ENCODE measurements at regions not wholly inside any gene's neighbourhood (a gene's known extent, or its start where the extent isn't known, plus 50 kb on each side); places are given as distances from the start of the nearest gene placed in this dataset.
"Not testable (repeated sequence)": the region's sequence is repeated elsewhere in the genome, so short reads cannot be mapped to it uniquely, and the experiment has no call there.

DNA sequence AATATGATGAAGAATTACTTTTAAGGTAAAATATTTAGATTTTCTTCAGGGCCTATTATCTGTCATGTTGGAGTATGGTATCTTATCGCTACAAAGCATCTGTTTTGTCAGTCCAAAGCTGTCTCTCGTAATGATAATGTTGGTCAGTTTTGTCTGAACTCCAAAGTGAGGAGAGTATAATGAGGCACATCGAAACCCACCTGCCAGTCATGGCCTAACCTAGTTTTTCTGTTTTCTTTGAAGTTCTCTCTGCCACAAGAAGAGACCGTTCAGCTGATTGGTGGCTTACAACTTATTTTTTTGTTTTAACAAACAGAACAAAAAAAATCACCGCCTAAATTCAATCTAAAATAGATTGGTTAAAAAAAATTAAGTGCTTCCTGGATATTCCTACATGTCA, 1387.9 kb downstream of the RPIA start:
- DNase-seq: no peak

DNA sequence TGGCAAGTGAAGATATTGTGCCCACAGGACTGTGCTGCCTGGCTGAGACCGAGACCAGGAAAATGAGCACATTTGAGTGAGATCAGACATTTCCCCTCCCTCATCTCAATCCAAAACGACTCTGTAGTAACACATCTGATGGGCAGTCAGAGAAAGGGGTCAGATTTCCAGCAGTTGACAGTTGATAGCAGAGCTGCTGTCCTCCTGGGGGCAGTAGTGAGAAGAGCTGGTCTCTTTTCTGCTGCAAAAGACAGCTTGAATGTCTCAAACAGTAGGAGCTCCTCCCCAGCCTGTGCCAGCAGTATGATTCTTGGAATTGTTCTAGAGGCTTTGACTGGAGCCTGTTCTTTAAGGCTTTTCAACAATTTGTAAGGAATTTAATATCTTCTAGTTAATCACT, 1396.3 kb downstream of the RPIA start:
- not testable (repeated sequence) for DNase-seq

DNA sequence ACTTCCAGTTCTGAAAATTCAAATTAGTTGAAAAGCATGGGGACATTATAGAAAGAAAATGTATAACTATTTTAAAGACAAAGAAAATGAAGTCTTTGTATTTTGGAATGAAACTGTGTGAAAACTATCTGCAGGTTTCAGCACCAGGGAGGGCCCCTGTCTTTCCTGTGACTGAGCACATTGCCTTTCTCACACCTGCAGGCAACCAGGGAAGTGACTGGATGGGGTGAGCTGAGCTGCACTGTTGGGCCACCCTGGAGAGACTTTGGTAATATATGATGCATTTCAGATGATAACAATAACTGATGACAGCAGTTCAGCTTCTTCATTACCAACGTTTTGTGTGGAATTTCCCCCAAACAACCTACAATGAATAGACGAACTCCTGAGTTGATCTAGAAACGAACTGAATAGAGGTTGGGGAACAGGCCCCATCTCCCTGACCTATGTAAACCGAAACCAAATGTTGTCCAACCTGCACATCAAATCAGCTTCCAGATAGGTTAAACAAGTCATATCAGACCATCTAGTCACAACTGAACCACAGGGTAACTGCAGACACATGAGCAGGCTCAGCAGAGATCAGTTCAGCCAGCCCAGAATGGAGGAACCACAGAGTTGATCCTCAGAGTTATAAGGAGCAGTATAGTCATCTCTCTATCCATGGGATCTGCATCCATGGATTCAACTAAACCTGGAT, 1402.2 kb downstream of the RPIA start:
- not testable (repeated sequence) for DNase-seq

DNA sequence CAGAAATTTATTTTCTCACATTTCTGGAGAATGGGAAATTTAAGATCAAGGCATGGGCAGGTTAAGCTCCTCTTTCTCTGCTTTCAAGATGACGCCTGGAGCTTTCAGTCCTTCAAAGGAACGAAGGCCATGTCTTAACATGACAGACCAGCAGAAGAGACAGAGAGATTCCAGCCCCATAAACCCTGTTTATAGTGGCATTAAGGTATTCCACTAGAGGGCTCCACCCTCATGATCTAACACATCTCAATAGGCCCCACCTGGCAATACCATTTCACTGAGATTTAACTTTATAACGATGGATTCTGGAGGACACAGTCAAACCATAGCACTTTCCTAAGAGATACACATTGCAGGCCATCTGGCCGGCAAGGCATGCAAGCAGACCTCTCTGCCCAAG, 1406.1 kb downstream of the RPIA start:
- not testable (repeated sequence) for DNase-seq

DNA sequence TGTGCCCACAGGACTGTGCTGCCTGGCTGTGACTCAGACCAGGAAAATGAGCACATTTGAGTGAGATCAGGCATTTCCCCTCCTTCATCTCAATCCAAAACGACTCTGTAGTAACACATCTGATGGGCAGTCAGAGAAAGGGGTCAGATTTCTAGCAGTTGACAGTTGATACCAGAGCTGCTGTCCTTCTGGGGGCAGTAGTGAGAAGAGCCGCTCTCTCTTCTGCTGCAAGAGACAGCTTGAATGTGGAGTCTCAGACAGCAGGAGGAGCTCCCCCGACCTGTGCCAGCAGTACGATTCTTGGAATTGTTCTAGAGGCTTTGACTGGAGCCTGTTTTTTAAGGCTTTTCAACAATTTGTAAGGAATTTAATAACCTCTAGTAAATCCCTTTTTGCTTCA, 1413.7 kb downstream of the RPIA start:
- DNase-seq: not testable (repeated sequence)

DNA sequence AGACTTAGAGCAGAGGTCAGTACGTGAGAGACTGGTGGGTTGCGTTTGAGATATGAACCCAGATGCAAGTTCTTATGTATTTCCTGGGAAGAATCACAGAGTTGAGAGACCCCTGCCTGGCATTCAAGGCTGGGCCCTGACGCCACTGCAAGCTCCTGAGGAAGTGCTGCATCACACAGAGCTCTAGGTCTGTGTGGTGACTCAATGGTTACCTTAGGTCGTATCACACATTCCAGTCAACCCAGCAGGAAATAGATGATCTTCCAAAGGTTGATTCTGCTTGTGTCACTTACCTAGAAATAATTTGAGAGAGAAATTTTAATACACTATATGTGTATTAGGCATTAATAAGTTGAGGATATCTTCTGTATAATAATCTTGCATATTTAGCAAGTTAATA, 1431.9 kb downstream of the RPIA start:
- not testable (repeated sequence) for DNase-seq

DNA sequence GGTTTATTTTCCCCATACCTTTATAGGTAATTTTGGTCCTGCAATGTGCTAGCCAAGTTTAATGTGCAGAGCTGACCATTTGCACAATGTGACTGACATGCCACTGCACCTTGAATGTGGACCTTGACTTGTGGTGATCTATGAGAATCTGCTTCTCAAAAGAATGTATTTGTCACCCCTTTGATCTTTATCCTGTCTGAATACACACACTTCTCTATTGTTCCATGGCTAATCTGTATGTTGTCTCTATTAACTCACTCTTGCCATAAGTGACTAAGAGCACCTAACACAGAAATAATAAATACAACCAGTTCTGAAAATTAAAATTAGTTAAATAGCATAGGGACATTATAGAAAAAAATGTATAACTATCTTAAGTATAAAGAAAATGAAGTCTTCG, 1447.6 kb downstream of the RPIA start:
- not testable (repeated sequence) for DNase-seq

DNA sequence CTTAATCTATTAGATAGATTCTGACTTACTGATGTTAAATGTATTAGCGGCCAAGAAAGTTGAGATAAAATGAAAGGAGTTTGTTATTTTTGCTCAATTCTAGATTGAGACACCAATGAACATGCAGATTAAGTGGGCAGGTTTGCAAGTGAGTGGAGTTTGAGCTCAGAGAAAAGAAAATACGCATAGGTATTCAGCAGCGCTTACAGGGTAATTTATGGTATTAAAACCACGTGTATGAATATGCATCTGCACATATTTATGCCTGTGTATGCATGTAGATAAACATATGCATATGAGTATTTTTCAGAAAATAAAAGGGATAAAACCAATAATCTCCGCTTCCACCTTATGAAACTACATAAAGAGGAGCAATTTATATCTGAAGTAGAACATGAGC, 1450.1 kb downstream of the RPIA start:
- DNase-seq: not testable (repeated sequence)

DNA sequence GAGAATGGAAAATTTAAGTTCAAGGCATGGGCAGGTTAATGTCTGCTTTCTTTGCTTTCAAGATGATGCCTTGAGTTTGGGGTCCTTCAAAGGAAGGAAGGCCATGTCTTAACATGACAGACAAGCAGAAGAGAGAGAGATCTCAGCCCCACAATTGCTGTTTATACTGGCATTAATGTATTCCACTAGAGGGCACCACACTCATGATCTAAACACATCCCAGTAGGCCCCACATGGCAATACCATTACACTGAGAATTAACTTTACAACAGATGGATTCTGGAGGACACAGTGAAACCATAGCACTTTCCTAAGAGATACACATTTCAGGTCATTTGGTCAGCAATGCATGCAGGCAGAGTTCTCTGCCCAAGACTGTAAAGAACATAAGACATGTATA, 1460.3 kb downstream of the RPIA start:
- DNase-seq: not testable (repeated sequence)

DNA sequence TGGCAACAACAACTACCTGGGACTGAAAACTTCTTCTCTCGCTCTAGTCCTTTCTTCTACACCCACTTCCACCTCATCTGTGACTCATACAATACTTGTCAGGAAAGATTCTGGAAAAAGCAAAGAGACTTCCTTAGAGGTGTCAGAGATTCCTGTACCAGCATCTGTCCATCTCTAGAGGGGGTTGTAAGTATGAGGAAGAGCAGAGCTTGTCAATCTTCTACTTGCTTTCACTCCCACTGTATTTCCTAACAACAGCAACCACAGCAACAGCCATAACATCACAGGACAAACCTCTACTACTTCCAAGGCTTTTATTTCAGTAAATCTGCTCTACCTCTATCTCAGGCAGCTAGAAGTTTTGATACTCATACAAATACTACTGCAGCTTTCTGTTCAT, 1479.5 kb downstream of the RPIA start:
- not testable (repeated sequence) for DNase-seq

DNA sequence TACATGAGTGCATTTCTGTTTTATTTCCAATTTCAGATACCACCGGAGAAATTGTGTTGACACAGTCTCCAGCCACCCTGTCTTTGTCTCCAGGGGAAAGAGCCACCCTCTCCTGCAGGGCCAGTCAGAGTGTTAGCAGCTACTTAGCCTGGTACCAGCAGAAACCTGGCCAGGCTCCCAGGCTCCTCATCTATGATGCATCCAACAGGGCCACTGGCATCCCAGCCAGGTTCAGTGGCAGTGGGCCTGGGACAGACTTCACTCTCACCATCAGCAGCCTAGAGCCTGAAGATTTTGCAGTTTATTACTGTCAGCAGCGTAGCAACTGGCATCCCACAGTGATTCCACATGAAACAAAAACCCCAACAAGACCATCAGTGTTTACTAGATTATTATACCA, 1481.6 kb downstream of the RPIA start:
- not testable (repeated sequence) for DNase-seq

DNA sequence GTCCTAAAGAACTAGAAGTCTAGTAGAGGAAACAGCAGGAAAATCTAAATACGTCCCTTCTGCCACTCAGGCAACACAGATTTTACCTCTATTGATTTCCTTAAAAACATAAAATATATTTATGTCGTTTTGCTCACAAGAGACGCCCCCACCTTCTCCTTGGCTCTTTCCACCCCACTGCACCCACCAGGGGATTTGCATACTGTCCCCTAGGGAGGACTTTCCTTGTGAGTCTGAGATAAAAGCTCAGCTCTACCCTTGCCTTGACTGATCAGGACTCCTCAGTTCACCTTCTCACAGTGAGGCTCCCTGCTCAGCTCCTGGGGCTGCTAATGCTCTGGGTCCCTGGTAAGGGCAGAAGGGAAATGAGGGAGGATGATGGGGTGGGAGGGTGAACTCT, 1488.1 kb downstream of the RPIA start:
- not testable (repeated sequence) for DNase-seq

DNA sequence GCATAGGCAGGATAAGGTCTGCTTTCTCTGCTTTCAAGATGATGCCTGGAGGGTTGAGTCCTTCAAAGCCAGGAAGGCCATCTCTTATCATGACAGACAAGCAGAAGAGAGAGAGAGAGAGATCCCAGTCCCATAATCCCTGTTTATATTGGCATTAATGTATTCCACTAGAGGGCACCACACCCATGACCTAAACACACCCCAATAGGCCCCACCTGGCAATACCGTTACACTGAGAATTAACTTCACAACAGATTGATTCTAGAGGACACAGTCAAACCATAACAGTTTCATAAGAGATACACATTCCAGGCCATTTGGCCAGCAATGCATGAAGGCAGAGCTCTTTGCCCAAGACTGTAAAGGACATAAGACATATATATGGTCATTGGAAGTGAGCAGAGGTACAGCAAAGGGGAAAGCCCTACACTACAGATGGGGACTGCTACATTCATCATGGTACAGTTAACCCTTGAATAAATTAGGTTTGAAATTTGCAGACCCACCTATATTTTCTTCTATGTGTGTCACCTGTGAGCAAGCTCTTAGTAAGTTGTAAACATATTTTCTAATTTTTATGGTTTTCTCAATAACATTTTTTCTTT, 1516.1 kb downstream of the RPIA start:
- no peak for DNase-seq

DNA sequence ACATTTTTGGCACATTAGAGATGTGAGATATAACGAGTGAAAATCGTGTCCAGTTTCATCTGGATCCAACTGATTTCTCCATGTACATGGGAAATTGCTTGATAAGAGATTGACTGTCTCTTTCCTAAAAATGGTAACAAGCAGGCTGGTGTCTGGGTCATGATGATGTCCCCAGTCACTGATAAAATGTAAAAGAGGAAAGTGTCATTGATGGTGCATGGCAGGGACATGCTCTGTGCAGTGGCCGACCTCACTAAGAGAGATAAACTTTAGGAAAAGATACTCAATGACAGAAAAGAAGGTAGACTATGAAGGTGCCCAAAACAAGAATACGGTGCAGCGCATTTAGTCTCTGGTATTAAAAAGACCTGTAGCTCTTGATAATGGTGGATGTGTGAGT, 1517.5 kb downstream of the RPIA start:
- no peak for DNase-seq

DNA sequence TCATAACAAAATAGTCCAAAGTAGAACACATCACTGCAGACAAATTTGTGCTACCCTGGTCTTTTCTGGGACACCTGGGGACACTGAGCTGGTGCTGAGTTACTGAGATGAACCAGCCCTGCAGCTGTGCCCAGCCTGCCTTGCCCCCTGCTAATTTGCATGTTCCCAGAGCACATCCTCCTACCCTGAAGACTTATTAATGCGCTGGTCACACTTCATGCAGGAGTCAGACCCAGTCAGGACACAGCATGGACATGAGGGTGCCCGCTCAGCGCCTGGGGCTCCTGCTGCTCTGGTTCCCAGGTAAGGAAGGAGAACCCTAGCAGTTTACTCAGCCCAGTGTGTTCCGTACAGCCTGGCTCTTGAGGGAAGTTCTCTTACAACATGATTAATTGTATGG, 1518.3 kb downstream of the RPIA start:
- no peak for DNase-seq

DNA sequence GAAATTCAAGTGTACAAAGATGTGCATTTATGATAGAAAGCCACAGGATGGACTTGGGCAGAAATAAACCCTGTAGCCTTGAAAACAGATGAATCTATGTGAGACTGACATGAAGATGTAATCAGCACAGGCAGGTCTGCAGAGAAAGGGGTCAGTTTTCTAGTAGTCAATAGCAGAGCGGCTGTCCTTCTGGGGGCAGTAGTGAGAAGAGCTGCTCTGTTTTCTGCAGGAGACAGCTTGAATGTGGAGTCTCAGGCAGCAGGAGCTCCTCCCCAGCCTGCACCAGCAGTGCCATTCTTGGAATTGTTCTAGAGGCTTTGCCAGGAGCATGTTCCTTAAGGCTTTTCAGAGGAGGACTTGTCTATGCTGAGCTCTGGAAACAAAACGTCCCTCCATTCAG, 1524.4 kb downstream of the RPIA start:
- DNase-seq: not testable (repeated sequence)

DNA sequence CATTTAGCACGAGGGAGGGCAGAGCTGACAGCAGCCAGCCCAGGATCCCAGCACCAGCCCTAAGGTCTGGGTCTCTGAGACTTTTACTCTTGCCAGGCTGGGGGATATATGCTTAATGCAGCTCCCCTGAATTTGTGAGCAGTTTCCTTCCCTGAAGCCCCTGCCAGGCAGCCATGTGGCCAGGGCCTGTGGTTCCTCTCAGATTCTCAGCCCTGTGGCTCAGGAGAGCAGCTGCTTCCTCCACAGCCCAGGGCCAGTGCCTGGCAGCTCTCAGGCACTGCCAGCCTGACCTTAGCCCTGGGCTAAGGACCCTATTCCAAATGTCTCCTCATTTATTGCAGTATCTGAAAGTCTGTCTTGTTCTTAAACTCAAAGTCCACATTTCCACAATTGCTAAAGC, 1525.3 kb downstream of the RPIA start:
- not testable (repeated sequence) for DNase-seq

DNA sequence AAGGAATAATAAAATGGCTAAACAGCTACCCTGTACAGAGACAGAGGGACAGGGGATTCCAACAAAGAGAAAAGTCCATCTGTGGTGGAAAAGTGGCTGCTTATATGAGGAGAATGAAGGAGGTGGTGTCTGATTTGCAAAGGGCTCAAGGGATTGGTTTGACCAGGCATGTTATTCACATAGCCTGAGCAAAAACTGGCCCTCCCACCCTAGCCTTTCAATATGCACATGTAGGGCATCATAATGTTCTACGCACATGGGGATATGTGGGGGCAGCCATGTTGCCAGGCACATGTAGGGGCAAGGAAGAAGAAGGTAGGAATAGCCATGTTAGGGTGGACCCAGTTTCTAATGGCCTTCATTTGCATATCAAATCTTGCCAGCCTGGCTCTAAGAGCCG, 1527.1 kb downstream of the RPIA start:
- not testable (repeated sequence) for DNase-seq

DNA sequence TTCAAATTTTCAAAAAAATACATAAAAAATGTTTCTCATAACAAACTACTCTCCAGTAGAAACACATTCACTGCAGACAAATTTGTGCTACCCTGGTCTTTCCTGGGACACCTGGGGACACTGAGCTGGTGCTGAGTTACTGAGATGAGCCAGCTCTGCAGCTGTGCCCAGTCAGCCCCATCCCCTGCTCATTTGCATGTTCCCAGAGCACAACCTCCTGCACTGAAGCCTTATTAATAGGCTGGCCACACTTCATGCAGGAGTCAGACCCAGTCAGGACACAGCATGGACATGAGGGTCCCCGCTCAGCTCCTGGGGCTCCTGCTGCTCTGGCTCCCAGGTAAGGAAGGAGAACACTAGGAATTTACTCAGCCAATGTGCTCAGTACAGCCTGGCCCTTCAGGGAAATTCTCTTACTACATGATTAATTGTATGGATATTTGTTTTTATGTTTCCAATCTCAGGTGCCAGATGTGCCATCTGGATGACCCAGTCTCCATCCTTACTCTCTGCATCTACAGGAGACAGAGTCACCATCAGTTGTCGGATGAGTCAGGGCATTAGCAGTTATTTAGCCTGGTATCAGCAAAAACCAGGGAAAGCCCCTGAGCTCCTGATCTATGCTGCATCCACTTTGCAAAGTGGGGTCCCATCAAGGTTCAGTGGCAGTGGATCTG, 1529.3 kb downstream of the RPIA start:
- DNase-seq: not testable (repeated sequence)

DNA sequence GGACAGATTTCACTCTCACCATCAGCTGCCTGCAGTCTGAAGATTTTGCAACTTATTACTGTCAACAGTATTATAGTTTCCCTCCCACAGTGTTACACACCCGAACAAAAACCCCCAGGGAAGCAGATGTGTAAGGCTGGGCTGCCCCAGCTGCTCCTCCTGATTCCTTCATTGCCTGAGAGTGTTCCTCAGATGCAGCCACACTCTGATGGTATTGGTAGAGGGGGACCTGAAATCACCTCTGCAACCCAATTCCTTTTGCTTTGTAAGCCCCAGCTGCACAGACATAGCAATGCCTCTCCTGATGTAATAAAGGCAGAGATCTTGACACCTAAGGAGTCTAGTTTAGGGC, 1529.8 kb downstream of the RPIA start:
- DNase-seq: no peak

DNA sequence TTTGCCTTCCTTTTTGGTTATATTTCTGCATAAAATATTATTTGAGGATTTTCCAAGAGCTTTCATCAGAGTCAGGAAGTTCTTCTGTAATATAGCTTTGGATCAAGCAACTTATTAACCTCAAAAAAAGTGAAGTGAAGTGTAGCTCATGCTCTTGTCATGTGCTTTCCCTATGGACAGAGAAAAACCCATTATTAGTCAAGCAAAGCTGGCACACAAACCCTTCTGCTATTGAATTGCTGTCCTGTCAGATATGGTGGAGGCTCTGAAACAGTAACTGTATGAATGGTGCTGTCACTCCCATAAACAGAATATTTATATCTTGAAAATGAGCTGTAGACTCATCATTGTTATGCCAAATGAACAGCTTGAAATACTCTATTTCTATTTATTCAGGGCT, 1533.3 kb downstream of the RPIA start:
- not testable (repeated sequence) for DNase-seq

DNA sequence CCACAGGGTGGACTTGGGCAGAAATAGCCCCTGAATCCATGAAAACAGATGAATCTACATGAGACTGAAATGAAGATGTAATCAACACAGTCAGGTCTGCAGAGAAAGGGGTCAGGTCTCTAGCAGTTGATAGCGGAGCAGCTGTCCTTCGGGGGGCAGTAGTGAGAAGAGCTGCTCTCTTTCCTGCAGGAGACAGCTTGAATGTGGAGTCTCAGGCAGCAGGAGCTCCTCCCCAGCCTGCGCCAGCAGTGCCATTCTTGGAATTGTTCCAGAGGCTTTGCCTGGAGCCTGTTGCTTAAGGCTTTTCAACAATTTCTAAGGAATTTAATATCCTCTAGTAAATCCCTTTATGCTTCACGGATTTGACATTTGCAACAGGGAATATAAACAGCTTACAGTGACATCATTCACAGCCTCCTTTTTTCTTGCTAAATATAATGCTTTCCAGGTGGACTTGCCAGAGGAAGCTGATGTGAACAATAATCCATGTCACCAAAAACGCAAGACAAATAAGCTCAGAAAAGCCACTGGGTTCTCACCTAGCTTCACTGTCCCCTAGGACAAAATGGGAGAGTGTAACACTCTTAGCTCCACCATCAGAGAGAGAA, 1535.1 kb downstream of the RPIA start:
- DNase-seq: not testable (repeated sequence)

DNA sequence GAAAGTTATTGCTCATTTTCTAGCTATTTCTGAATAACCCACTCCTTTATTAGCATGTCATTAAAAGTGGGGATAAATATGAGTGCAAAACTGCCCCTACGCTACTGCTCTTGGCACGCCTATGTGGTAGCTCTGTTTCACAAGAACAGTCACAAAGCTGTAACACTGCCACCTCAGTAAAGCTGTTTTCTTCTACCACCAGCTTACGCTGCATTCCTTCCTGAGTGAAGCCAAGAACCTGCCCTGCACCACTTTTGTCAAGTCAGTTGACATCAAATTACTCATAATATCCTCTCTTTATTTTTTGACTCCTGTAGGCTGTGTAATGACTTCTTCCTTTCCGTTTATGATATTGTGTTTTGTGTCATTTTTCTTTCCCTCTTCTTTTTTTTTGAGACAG, 1539.7 kb downstream of the RPIA start:
- not testable (repeated sequence) for DNase-seq

All from right kidney (tissue), 1 donor.